ENCODE measurements at regions not wholly inside any gene's neighbourhood (a gene's known extent, or its start where the extent isn't known, plus 50 kb on each side); places are given as distances from the start of the nearest gene placed in this dataset.

DNA sequence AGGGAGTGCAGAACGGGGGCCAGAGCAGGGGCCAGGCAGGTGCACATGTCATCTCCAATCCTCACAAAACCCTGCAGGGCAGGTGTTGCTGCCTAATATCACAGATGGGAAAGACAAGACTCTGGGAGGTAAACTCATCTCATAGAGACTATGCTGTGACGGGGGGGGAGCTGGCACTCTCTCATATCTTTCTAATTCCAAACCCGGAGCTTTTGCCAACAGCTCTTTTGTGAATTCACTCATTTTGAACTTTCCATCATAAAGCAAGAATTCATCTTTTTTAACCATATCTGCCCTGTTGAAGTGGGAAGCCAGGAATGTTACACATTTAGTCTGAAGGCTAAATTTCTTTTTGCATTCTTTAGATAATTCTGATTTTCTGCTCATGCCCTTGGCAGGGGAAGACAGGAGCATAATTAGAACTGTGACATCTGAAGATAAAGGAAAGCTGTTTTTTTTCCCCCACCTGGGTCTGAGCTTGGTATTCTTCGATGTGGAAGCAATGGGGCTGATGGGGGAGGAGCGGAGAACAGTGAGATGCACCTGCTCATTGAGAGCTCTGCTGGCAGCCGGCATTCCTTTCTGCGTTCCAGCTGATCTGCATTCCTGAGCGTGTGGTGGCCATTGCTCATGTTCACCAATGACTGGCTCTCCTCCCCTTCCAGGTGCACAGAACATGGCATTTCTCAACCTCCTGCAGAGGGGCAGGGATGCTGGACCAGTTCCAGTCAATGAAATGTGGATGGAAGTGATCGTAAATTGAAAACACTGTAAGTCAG is 159.2 kb downstream of the NSG2 start:
- H3K4me1 ChIP-seq (ENCODE audit: insufficient read depth), result no peaks in the 10 kb centered on the region
- no peak overlapping the region for H3K4me3 ChIP-seq
- no peaks in the 10 kb centered on the region for H3K9me2 ChIP-seq (ENCODE audit: insufficient read depth)
- 13 to 14% methylated on average over 9 of the region's 9 CpGs for WGBS, 2 experiments (ENCODE audit: low coverage in 1 of 2, low lambda C conversion rate in 2 of 2, missing lambda C conversion rate in 2 of 2)
- no peaks in the 10 kb centered on the region for H3K9me3 ChIP-seq (ENCODE audit: low read depth)
- in situ Hi-C loops (cut with MboI), result no loop called here
- no peak overlapping the region for H3K9ac ChIP-seq
- H3K27me3 ChIP-seq (replicated peaks; ENCODE audit: insufficient read depth), result no peaks in the 10 kb centered on the region
- no peak overlapping the region for H2AFZ ChIP-seq
- H3K4me2 ChIP-seq (ENCODE audit: unreplicated experiment), result no peak overlapping the region
- TF ChIP-seq EZH2 (IDR thresholded peaks at IDR 0.05; ENCODE audit: insufficient read depth, poor library complexity, severe bottlenecking), result no peak
- TF ChIP-seq EZH2phosphoT487 (IDR thresholded peaks at IDR 0.05; ENCODE audit: insufficient read depth, low read depth), result no peak
- no peaks in the 10 kb centered on the region for H4K20me1 ChIP-seq (ENCODE audit: insufficient read depth)
- DNase-seq, result no peak
- no peak overlapping the region for H3K27ac ChIP-seq
- no peaks in the 10 kb centered on the region for H3K79me2 ChIP-seq (ENCODE audit: insufficient read depth)
- H3F3A ChIP-seq (ENCODE audit: insufficient read depth), result no peaks in the 10 kb centered on the region
- H3K36me3 ChIP-seq (ENCODE audit: low read depth), result no peaks in the 10 kb centered on the region

DNA sequence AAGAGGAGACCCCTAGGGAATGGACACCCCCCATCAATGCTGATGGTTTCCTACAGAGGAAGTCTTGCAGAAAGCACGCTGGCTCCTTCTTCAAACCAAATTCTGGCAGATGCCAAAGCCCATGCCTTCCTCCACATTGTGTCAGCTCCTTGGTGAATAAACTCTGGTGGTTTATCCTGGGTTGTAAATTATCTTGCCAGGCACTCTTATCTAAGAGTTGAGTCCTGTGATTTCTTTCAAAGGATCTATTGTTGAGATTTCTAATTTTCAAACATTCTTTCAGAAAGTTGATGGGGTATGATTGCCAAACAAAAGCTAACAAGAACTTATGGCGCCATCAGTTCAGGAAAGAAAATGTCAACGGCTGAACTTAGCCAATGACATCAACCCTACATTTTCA is 160.4 kb downstream of the NSG2 start:
- WGBS, 2 experiments (ENCODE audit: low coverage in 1 of 2, low lambda C conversion rate in 2 of 2, missing lambda C conversion rate in 2 of 2), result 19 to 24% methylated on average over 3 of the region's 3 CpGs
- Histone ChIP-seq H3K4me3 (no peak overlapping the region), H3K4me2 (ENCODE audit: unreplicated experiment) (no peak overlapping the region), H3K4me1 (ENCODE audit: insufficient read depth) (no peaks in the 10 kb centered on the region), H3K79me2 (ENCODE audit: insufficient read depth) (no peaks in the 10 kb centered on the region), H3K9ac (no peak overlapping the region), H3F3A (ENCODE audit: insufficient read depth) (no peaks in the 10 kb centered on the region), H4K20me1 (ENCODE audit: insufficient read depth) (no peaks in the 10 kb centered on the region), H3K9me3 (ENCODE audit: low read depth) (no peaks in the 10 kb centered on the region), H3K36me3 (ENCODE audit: low read depth) (no peaks in the 10 kb centered on the region), H3K27me3 (replicated peaks; ENCODE audit: insufficient read depth) (no peaks in the 10 kb centered on the region), H3K27ac (no peak overlapping the region), H3K9me2 (ENCODE audit: insufficient read depth) (no peaks in the 10 kb centered on the region), H2AFZ (no peak overlapping the region)
- in situ Hi-C loops (cut with MboI), result no loop called here
- TF ChIP-seq EZH2 (IDR thresholded peaks at IDR 0.05; ENCODE audit: insufficient read depth, poor library complexity, severe bottlenecking) (no peak), EZH2phosphoT487 (IDR thresholded peaks at IDR 0.05; ENCODE audit: insufficient read depth, low read depth) (no peak)
- no peak for DNase-seq

DNA sequence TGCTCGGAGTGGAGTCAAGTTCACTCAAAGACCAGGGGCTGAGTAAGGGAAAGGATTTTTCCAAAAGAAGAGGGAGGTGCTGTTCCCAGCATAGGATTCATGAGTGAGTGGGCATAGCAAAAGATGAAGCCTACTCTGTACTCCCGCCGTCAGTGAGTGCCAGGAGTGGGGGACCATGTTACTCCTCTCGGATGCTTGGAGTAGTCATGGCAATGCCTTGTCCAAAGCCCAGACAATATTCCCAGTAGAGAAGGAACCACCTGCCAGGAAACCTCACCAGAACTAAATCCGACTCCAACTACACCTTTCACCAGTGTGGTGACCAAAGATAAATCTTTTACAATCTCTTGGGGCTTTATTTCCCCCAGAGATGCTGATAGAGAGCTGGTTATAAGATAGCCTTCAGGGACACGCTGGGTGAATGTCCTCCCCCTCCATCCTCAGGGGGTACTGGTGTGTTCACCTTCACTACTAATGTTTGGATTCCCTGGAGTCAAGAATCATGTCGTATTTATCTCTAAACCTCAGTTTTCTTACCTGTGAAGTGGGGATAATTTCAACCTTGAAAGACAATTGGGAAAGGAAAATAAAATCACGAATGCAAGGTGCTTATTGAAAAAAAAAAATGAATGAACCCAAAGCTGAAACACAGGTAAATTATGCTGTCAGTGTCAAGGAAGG is 165.2 kb downstream of the NSG2 start:
- H3K4me2 ChIP-seq (ENCODE audit: unreplicated experiment), result no peak overlapping the region
- no peak for TF ChIP-seq EZH2phosphoT487 (IDR thresholded peaks at IDR 0.05; ENCODE audit: insufficient read depth, low read depth)
- TF ChIP-seq EZH2 (IDR thresholded peaks at IDR 0.05; ENCODE audit: insufficient read depth, poor library complexity, severe bottlenecking), result no peak
- 5 to 6% methylated on average over 8 of the region's 8 CpGs for WGBS, 2 experiments (ENCODE audit: low coverage in 1 of 2, low lambda C conversion rate in 2 of 2, missing lambda C conversion rate in 2 of 2)

DNA sequence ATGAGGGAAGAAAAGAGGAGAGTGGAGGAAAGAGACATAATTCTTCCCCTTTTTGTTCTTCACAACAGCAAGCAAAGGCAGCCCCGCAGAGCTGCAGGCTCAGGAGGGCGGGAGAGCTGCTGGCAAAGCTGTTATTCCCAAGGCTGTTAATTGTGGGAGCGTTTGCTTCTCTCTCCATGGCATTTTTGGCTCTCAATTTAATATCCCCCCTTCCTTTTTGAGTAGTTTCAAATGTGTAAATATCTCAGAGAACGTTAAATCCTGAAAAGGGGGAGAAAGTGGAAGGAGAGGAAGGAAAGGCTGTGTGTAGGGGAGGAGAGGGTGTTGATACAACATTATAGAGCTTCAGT is 165.7 kb downstream of the NSG2 start:
- no peak for DNase-seq
- no peaks in the 10 kb centered on the region for H3K27me3 ChIP-seq (replicated peaks; ENCODE audit: insufficient read depth)
- WGBS, 2 experiments (ENCODE audit: low coverage in 1 of 2, low lambda C conversion rate in 2 of 2, missing lambda C conversion rate in 2 of 2), result 5 to 8% methylated on average over 4 of the region's 4 CpGs
- H3K4me1 ChIP-seq (ENCODE audit: insufficient read depth), result no peaks in the 10 kb centered on the region
- H3K27ac ChIP-seq, result no peak overlapping the region
- no peaks in the 10 kb centered on the region for H3K79me2 ChIP-seq (ENCODE audit: insufficient read depth)
- no peaks in the 10 kb centered on the region for H3K36me3 ChIP-seq (ENCODE audit: low read depth)
- H3K9ac ChIP-seq, result no peak overlapping the region
- H3K4me2 ChIP-seq (ENCODE audit: unreplicated experiment), result no peak overlapping the region
- H3F3A ChIP-seq (ENCODE audit: insufficient read depth), result no peaks in the 10 kb centered on the region
- H3K9me3 ChIP-seq (ENCODE audit: low read depth), result no peaks in the 10 kb centered on the region
- no peaks in the 10 kb centered on the region for H4K20me1 ChIP-seq (ENCODE audit: insufficient read depth)
- TF ChIP-seq EZH2phosphoT487 (IDR thresholded peaks at IDR 0.05; ENCODE audit: insufficient read depth, low read depth), result no peak
- TF ChIP-seq EZH2 (IDR thresholded peaks at IDR 0.05; ENCODE audit: insufficient read depth, poor library complexity, severe bottlenecking), result no peak
- H2AFZ ChIP-seq, result no peak overlapping the region
- H3K4me3 ChIP-seq, result no peak overlapping the region
- H3K9me2 ChIP-seq (ENCODE audit: insufficient read depth), result no peaks in the 10 kb centered on the region
- in situ Hi-C loops (cut with MboI), result no loop called here

More for the DNA sequence above, 165.2 kb downstream of the NSG2 start:
- Histone ChIP-seq H2AFZ (no peak overlapping the region), H3K79me2 (ENCODE audit: insufficient read depth) (no peaks in the 10 kb centered on the region), H3K4me1 (ENCODE audit: insufficient read depth) (no peaks in the 10 kb centered on the region), H3K9me3 (ENCODE audit: low read depth) (no peaks in the 10 kb centered on the region), H3K36me3 (ENCODE audit: low read depth) (no peaks in the 10 kb centered on the region), H4K20me1 (ENCODE audit: insufficient read depth) (no peaks in the 10 kb centered on the region), H3F3A (ENCODE audit: insufficient read depth) (no peaks in the 10 kb centered on the region), H3K27ac (no peak overlapping the region), H3K9me2 (ENCODE audit: insufficient read depth) (no peaks in the 10 kb centered on the region), H3K9ac (no peak overlapping the region), H3K4me3 (no peak overlapping the region), H3K27me3 (replicated peaks; ENCODE audit: insufficient read depth) (no peaks in the 10 kb centered on the region)
- in situ Hi-C loops (cut with MboI), result no loop called here
- DNase-seq, result no peak
